B cell (primary cell): ENCODE measurements at regions not wholly inside any gene's neighbourhood (a gene's known extent, or its start where the extent isn't known, plus 50 kb on each side); places are given as distances from the start of the nearest gene placed in this dataset.

Source experiments
- ATAC-seq: fragments of 200-7000 bp; cut with Tn5 transposase; one replicate; pipeline ENCODE4 v1.10.0; 2021; ENCODE audit warnings: low read depth, mild to moderate bottlenecking, moderate number of reproducible peaks, moderate library complexity
- CTCF ChIA-PET: fragments of 350-600 bp; sonication (Branson Sonifier 250); formaldehyde crosslinking; loops from one replicate; lab custom pipeline; 2021; ENCODE audit warnings: antibody characterized with exemption, inconsistent platforms; lab: Charles Lee
- POLR2A ChIA-PET: fragments of 350-600 bp; sonication (Branson Sonifier 250); formaldehyde crosslinking; loops from one replicate; lab custom pipeline; 2021; ENCODE audit warnings: antibody characterized with exemption; lab: Charles Lee
- DNase-seq: peaks from one replicate; pipeline ENCODE4 v3.0.0; 2013
- H2AFZ ChIP-seq: 2 replicates; pipeline ENCODE4 v1.6.1; 2012; ENCODE audit warnings: mild to moderate bottlenecking, low read depth, low read length; ENCODE audit not compliant: insufficient read depth, poor library complexity, severe bottlenecking
- H3K27ac ChIP-seq, 2 donors: 1 replicate in 1 of 2; 2 replicates in 1 of 2; pipeline ENCODE4 v1.5.1; 2012 to 2013; ENCODE audit warnings: low read length in 2 of 2, mild to moderate bottlenecking in 2 of 2, moderate library complexity in 1 of 2
- H3K27me3 ChIP-seq, 4 experiments: fragments of 200-600 bp in 1 of 4; sonication (generic) in 1 of 4; replicated peaks in 1 of 4; 1 replicate in 2 of 4; 2 replicates in 2 of 4; pipeline versions ENCODE4 v1.6.1 to v1.7.0; 2013 to 2016; ENCODE audit warnings: low read length in 3 of 4, mild to moderate bottlenecking in 2 of 4, mixed read lengths in 1 of 4, moderate library complexity in 1 of 4; ENCODE audit not compliant: insufficient read depth in 4 of 4, control insufficient read depth in 3 of 4; ENCODE audit errors: control extremely low read depth in 1 of 4
- H3K36me3 ChIP-seq, 2 experiments: replicated peaks in 1 of 2; 1 replicate in 1 of 2; 2 replicates in 1 of 2; pipeline versions ENCODE4 v1.6.1 to v1.7.1; 2013; ENCODE audit warnings: low read length in 1 of 2; ENCODE audit not compliant: insufficient read depth in 2 of 2, control insufficient read depth in 1 of 2; ENCODE audit errors: control extremely low read depth in 1 of 2, extremely low read depth in 1 of 2
- H3K4me1 ChIP-seq, 2 donors: fragments of 200-600 bp in 1 of 2; sonication (generic) in 1 of 2; 1 replicate in 1 of 2; 2 replicates in 1 of 2; pipeline versions ENCODE4 v1.5.1 to v1.6.1; 2013 to 2017; ENCODE audit warnings: low read length in 2 of 2; ENCODE audit not compliant: control insufficient read depth in 2 of 2, insufficient read depth in 2 of 2
- H3K4me2 ChIP-seq: replicated peaks from 2 replicates; pipeline ENCODE3; 2012; ENCODE audit warnings: mild to moderate bottlenecking, low read depth, low read length; ENCODE audit not compliant: poor library complexity, severe bottlenecking
- H3K4me3 ChIP-seq, 5 experiments: fragments of 200-600 bp in 1 of 5; sonication (generic) in 1 of 5; 1 replicate in 3 of 5; 2 replicates in 2 of 5; pipeline versions ENCODE4 v1.5.1 to v1.7.0; 2011 to 2016; ENCODE audit warnings: low read length in 4 of 5, mild to moderate bottlenecking in 4 of 5, low read depth in 2 of 5, control low read depth in 1 of 5, moderate library complexity in 1 of 5; ENCODE audit not compliant: insufficient read depth in 1 of 5; ENCODE audit errors: control extremely low read depth in 1 of 5, extremely low read depth in 1 of 5
- H3K79me2 ChIP-seq: fragments of 200-600 bp; sonication (generic); one replicate; pipeline ENCODE4 v1.6.0; 2016; ENCODE audit warnings: low read length; ENCODE audit not compliant: control insufficient read depth, insufficient read depth
- H3K9ac ChIP-seq: fragments of 200-600 bp; sonication (generic); 2 replicates; pipeline ENCODE4 v1.6.1; 2017; ENCODE audit warnings: mild to moderate bottlenecking, low read length, moderate library complexity
- H3K9me3 ChIP-seq, 3 donors: one replicate each; pipeline versions ENCODE4 v1.6.1 to v1.7.1; 2013; ENCODE audit warnings: low read length in 2 of 3; ENCODE audit not compliant: control insufficient read depth in 2 of 3, insufficient read depth in 1 of 3; ENCODE audit errors: control extremely low read depth in 1 of 3
- H4K20me1 ChIP-seq: 2 replicates; pipeline ENCODE4 v1.6.0; 2012; ENCODE audit warnings: mild to moderate bottlenecking, low read length; ENCODE audit not compliant: insufficient read depth, control insufficient read depth, poor library complexity, severe bottlenecking
- H3K27ac Mint-ChIP-seq: one replicate; pipeline ENCODE4 v1.8.0; 2021; ENCODE audit warnings: mixed read lengths
- H3K27me3 Mint-ChIP-seq: one replicate; pipeline ENCODE4 v1.8.0; 2021; ENCODE audit warnings: mixed read lengths
- H3K4me1 Mint-ChIP-seq: one replicate; pipeline ENCODE4 v1.8.0; 2021; ENCODE audit warnings: mixed read lengths
- H3K4me3 Mint-ChIP-seq: one replicate; pipeline ENCODE4 v1.8.0; 2021; ENCODE audit warnings: mixed read lengths
- H3K9me3 Mint-ChIP-seq: one replicate; pipeline ENCODE4 v1.8.0; 2022; ENCODE audit warnings: mixed read lengths; ENCODE audit not compliant: insufficient read depth
- EZH2 ChIP-seq: IDR thresholded peaks from 2 replicates; pipeline ENCODE4 v1.6.1; 2012; ENCODE audit warnings: borderline replicate concordance, low read depth, mild to moderate bottlenecking, moderate library complexity, low read length; ENCODE audit not compliant: insufficient read depth, poor library complexity, severe bottlenecking
- WGBS: methylation state at CpG from one replicate; pipeline ENCODE4 v1.1.5; 2013; ENCODE audit warnings: missing lambda C conversion rate; ENCODE audit not compliant: insufficient coverage; 5-methylcytosine and 5-hydroxymethylcytosine counted together
- intact Hi-C: fragments of 100-400 bp; cut with micrococcal nuclease; formaldehyde crosslinking; loops from one replicate; pipeline ENCODE4 v1.10.0; 2022
- TF ChIP-seq, protein P1 (sequence below): fragments of 200-600 bp; IDR thresholded peaks from one replicate; pipeline ENCODE4 v1.8.0; 2022; ENCODE audit warnings: antibody characterized with exemption, mild to moderate bottlenecking

DNA sequence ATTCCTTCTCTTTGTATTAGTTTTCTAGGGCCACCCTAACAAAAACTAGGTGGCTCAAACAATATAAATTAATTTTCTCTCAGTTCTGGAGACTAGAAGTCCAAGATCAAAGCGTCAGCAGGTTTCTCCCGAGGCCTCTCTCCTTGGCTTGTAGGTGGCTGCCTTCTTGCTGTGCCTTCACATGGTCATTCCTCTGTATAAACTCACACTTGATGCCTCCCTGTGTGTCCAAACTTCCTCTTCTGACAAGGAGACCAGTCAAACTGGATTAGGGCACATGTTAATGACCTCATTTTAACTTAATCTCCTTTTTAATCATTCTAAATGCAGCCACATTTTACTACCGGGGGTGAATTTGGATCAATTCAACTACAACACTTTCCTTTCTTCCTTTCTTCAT, 691.1 kb downstream of the DIPK2A start:
- TF ChIP-seq, protein P1, sequence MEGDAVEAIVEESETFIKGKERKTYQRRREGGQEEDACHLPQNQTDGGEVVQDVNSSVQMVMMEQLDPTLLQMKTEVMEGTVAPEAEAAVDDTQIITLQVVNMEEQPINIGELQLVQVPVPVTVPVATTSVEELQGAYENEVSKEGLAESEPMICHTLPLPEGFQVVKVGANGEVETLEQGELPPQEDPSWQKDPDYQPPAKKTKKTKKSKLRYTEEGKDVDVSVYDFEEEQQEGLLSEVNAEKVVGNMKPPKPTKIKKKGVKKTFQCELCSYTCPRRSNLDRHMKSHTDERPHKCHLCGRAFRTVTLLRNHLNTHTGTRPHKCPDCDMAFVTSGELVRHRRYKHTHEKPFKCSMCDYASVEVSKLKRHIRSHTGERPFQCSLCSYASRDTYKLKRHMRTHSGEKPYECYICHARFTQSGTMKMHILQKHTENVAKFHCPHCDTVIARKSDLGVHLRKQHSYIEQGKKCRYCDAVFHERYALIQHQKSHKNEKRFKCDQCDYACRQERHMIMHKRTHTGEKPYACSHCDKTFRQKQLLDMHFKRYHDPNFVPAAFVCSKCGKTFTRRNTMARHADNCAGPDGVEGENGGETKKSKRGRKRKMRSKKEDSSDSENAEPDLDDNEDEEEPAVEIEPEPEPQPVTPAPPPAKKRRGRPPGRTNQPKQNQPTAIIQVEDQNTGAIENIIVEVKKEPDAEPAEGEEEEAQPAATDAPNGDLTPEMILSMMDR, result no peak
- TF ChIP-seq EZH2, result no peak
- Histone ChIP-seq H3K36me3 (no peaks in the 10 kb centered on the region), H3K27me3 (no peaks in the 10 kb centered on the region), H2AFZ (no peak overlapping the region), H4K20me1 (no peaks in the 10 kb centered on the region), H3K4me2 (no peak overlapping the region), H3K79me2 (no peaks in the 10 kb centered on the region), H3K9me3 (peaks cover 0 to 9% (median 4%) of the 10 kb centered on the region in 3 donors), H3K27ac (no peak overlapping the region), H3K4me1 (no peaks in the 10 kb centered on the region), H3K9ac (no peak overlapping the region), H3K4me3 (no peak overlapping the region)
- ATAC-seq (no peak), DNase-seq (no peak)
- H3K4me3 Mint-ChIP-seq, result no peak overlapping the region
- no peaks in the 10 kb centered on the region for H3K4me1 Mint-ChIP-seq
- WGBS, result 88% methylated on average over 2 of the region's 3 CpGs
- intact Hi-C loops, result no loop called here
- H3K27me3 Mint-ChIP-seq, result no peaks in the 10 kb centered on the region
- H3K27ac Mint-ChIP-seq, result no peak overlapping the region
- ChIA-PET POLR2A (no interaction called here), CTCF (no interaction called here)
- peaks cover 4% of the 10 kb centered on the region for H3K9me3 Mint-ChIP-seq

DNA sequence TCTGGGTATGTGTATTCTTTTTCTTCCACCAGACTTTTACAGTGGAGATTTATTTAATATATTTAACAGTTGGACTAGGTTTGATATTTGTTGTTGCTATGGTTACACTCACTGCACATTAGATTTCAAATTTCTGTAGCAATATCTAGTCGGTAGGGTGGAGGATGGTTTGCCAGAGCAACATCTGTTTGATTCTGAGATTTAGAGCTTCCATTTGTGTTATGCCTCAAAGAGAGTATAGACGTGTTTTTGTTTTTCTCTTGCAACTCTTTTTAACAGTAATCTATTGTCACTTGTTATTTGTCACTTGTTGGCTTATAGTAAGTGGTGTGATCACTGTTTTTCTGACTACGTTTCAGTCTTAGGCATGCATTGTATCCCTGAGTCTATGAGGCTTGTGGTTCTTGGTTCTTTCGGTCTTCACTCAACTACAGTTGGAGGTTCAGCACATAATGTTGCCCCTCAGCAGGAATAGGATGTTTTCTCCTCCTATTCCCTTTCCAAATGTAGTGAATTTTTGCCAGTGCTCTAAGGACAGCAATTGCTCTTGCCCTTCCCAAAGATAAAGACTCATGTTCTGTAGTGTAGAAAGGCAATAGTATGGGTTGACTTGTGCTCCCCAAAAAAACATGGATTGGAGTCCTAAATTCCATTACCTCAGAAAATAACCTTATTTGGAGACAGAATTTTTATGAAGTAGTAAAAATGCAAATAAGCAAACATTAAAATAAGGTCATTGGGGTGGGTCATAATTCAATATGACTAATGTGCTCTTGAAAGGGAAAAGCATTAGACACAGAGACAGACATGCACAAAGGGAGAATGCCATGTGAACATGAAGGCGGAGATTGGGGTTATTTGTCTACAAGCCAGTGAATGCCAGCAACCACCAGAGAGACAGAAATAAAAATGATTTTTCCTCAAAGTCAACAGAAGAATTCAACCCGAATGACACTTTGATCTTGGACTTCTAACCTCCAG, 692.1 kb downstream of the DIPK2A start:
- no peak overlapping the region for H2AFZ ChIP-seq
- Mint-ChIP-seq H3K27ac (no peak overlapping the region), H3K4me3 (no peak overlapping the region), H3K27me3 (no peaks in the 10 kb centered on the region), H3K9me3 (peaks cover 4% of the 10 kb centered on the region), H3K4me1 (no peaks in the 10 kb centered on the region)
- H3K9me3 ChIP-seq, result peaks cover 0 to 9% (median 4%) of the 10 kb centered on the region in 3 donors
- TF ChIP-seq, protein P1, result no peak
- TF ChIP-seq EZH2, result no peak
- ChIA-PET CTCF (no interaction called here), POLR2A (no interaction called here)
- ATAC-seq (no peak), DNase-seq (no peak)
- H3K27me3 ChIP-seq, result no peaks in the 10 kb centered on the region
- no peaks in the 10 kb centered on the region for H4K20me1 ChIP-seq
- intact Hi-C loops, result no loop called here
- H3K9ac ChIP-seq, result no peak overlapping the region
- no peaks in the 10 kb centered on the region for H3K4me1 ChIP-seq
- H3K27ac ChIP-seq, result no peak overlapping the region
- no peak overlapping the region for H3K4me2 ChIP-seq
- WGBS, result no CpG with 5 or more reads among the region's 6 CpGs
- H3K36me3 ChIP-seq, result no peaks in the 10 kb centered on the region
- no peaks in the 10 kb centered on the region for H3K79me2 ChIP-seq
- H3K4me3 ChIP-seq, result no peak overlapping the region
